GM23248 (cell line): ENCODE measurements at regions not wholly inside any gene's neighbourhood (a gene's known extent, or its start where the extent isn't known, plus 50 kb on each side); places are given as distances from the start of the nearest gene placed in this dataset.

Experiments
- DNase-seq: peaks from one replicate; pipeline ENCODE4 v3.0.0-alpha.2; 2015
- H2AFZ ChIP-seq: fragments of 200-600 bp; sonication (generic); 2 replicates; pipeline ENCODE4 v1.6.1; 2016; ENCODE audit warnings: antibody characterized with exemption
- H3F3A ChIP-seq: fragments of 200-600 bp; sonication (generic); 2 replicates; pipeline ENCODE4 v1.6.1; 2016; ENCODE audit warnings: mild to moderate bottlenecking, antibody characterized with exemption, mixed run types; ENCODE audit not compliant: insufficient read depth
- H3K27ac ChIP-seq: fragments of 200-600 bp; sonication (generic); 2 replicates; pipeline ENCODE4 v1.5.1; 2016; ENCODE audit warnings: mild to moderate bottlenecking
- H3K27me3 ChIP-seq: fragments of 200-600 bp; sonication (generic); replicated peaks from 2 replicates; pipeline ENCODE4 v1.6.1; 2016; ENCODE audit warnings: mild to moderate bottlenecking; ENCODE audit not compliant: insufficient read depth
- H3K36me3 ChIP-seq: fragments of 200-600 bp; sonication (generic); 2 replicates; pipeline ENCODE4 v1.6.1; 2016; ENCODE audit warnings: low read depth, mild to moderate bottlenecking
- H3K4me1 ChIP-seq: fragments of 200-600 bp; sonication (generic); 2 replicates; pipeline ENCODE4 v1.6.1; 2016; ENCODE audit warnings: mild to moderate bottlenecking; ENCODE audit not compliant: insufficient read depth
- H3K4me2 ChIP-seq: fragments of 200-600 bp; sonication (generic); one replicate; pipeline ENCODE4 v1.6.1; 2016; ENCODE audit warnings: mild to moderate bottlenecking; ENCODE audit not compliant: unreplicated experiment
- H3K4me3 ChIP-seq: fragments of 200-600 bp; sonication (generic); 2 replicates; pipeline ENCODE4 v1.5.1; 2016; ENCODE audit warnings: mild to moderate bottlenecking
- H3K79me2 ChIP-seq: fragments of 200-600 bp; sonication (generic); 2 replicates; pipeline ENCODE4 v1.6.1; 2016; ENCODE audit warnings: mild to moderate bottlenecking; ENCODE audit not compliant: insufficient read depth
- H3K9ac ChIP-seq: fragments of 200-600 bp; sonication (generic); 2 replicates; pipeline ENCODE4 v1.6.1; 2016; ENCODE audit warnings: mild to moderate bottlenecking
- H3K9me2 ChIP-seq: fragments of 200-600 bp; sonication (generic); 2 replicates; pipeline ENCODE4 v1.6.1; 2016; ENCODE audit warnings: mixed run types, mild to moderate bottlenecking, moderate library complexity; ENCODE audit not compliant: insufficient read depth
- H3K9me3 ChIP-seq: fragments of 200-600 bp; sonication (generic); one replicate; pipeline ENCODE4 v1.6.1; 2017; ENCODE audit warnings: low read depth
- H4K20me1 ChIP-seq: fragments of 200-600 bp; sonication (generic); 2 replicates; pipeline ENCODE4 v1.6.0; 2016; ENCODE audit not compliant: insufficient read depth
- EZH2 ChIP-seq: fragments of 200-600 bp; sonication (generic); IDR thresholded peaks from 2 replicates; pipeline ENCODE4 v1.6.1; 2018; ENCODE audit warnings: antibody characterized with exemption, mild to moderate bottlenecking; ENCODE audit not compliant: insufficient read depth, poor library complexity, severe bottlenecking
- EZH2phosphoT487 ChIP-seq: fragments of 200-600 bp; sonication (generic); IDR thresholded peaks from 2 replicates; pipeline ENCODE4 v1.6.1; 2018; ENCODE audit warnings: antibody characterized with exemption, moderate library complexity, mild to moderate bottlenecking, low read depth; ENCODE audit not compliant: insufficient read depth
- WGBS, 2 experiments: methylation state at CpG; one replicate each; pipeline ENCODE4 v1.1.6; 2015 to 2017; ENCODE audit warnings: low lambda C conversion rate in 2 of 2, low coverage in 1 of 2; ENCODE audit errors: missing lambda C conversion rate in 2 of 2; 5-methylcytosine and 5-hydroxymethylcytosine counted together
- in situ Hi-C: fragments of 300-500 bp; cut with MboI; formaldehyde crosslinking; loops from 2 replicates; pipeline ENCODE4 v1.15.0; 2020

GRCh38 chr9:89786655-89787054 lies 181.8 kb downstream of the GADD45G start:
- DNase-seq, result no peak
- no peak overlapping the region for H2AFZ ChIP-seq
- no peak overlapping the region for H3K4me2 ChIP-seq
- H3K79me2 ChIP-seq, result no peaks in the 10 kb centered on the region
- H3K9ac ChIP-seq, result no peak overlapping the region
- TF ChIP-seq EZH2 (no peak), EZH2phosphoT487 (no peak)
- no peaks in the 10 kb centered on the region for H3F3A ChIP-seq
- WGBS, 2 experiments, result 34 to 50% methylated on average over 1 of the region's 1 CpG
- no peaks in the 10 kb centered on the region; the same call in 1 of the 2 replicates for H3K27me3 ChIP-seq
- no peaks in the 10 kb centered on the region for H3K9me2 ChIP-seq
- no peaks in the 10 kb centered on the region for H4K20me1 ChIP-seq
- no peak overlapping the region for H3K27ac ChIP-seq
- in situ Hi-C loops, result no loop called here
- H3K9me3 ChIP-seq, result no peaks in the 10 kb centered on the region
- no peaks in the 10 kb centered on the region for H3K36me3 ChIP-seq
- H3K4me1 ChIP-seq, result no peaks in the 10 kb centered on the region
- H3K4me3 ChIP-seq, result no peak overlapping the region

- no peaks in the 10 kb centered on the region for H4K20me1 ChIP-seq
- no peak overlapping the region for H3K27ac ChIP-seq
- H3F3A ChIP-seq, result no peaks in the 10 kb centered on the region
- no peak overlapping the region for H3K9ac ChIP-seq
- no peaks in the 10 kb centered on the region for H3K36me3 ChIP-seq
- H3K4me1 ChIP-seq, result no peaks in the 10 kb centered on the region
- in situ Hi-C loops, result no loop called here
- DNase-seq, result no peak
- no peak overlapping the region for H3K4me2 ChIP-seq
- H2AFZ ChIP-seq, result no peak overlapping the region
- H3K27me3 ChIP-seq, result no peaks in the 10 kb centered on the region; the same call in 1 of the 2 replicates
- no peaks in the 10 kb centered on the region for H3K79me2 ChIP-seq
- H3K9me2 ChIP-seq, result no peaks in the 10 kb centered on the region
- no peak for TF ChIP-seq EZH2phosphoT487
- TF ChIP-seq EZH2, result no peak
- H3K4me3 ChIP-seq, result no peak overlapping the region
- no peaks in the 10 kb centered on the region for H3K9me3 ChIP-seq
Observed at GRCh38 chr9:89787595-89787994, 182.8 kb downstream of the GADD45G start.

- H3K4me1 ChIP-seq, result no peaks in the 10 kb centered on the region
- no peak overlapping the region for H2AFZ ChIP-seq
- no peak for TF ChIP-seq EZH2
- no peak for TF ChIP-seq EZH2phosphoT487
- H3K9ac ChIP-seq, result no peak overlapping the region
- H3K36me3 ChIP-seq, result no peaks in the 10 kb centered on the region
- no peak for DNase-seq
- H3F3A ChIP-seq, result no peaks in the 10 kb centered on the region
- in situ Hi-C loops, result no loop called here
- no peaks in the 10 kb centered on the region for H3K79me2 ChIP-seq
- H4K20me1 ChIP-seq, result no peaks in the 10 kb centered on the region
- no peak overlapping the region for H3K27ac ChIP-seq
- no peaks in the 10 kb centered on the region for H3K9me3 ChIP-seq
- H3K9me2 ChIP-seq, result no peaks in the 10 kb centered on the region
- H3K27me3 ChIP-seq, result no peaks in the 10 kb centered on the region; the same call in 1 of the 2 replicates
- H3K4me3 ChIP-seq, result no peak overlapping the region
- H3K4me2 ChIP-seq, result no peak overlapping the region
Observed at GRCh38 chr9:89788434-89788833, 183.6 kb downstream of the GADD45G start.

GRCh38 chr9:89789922-89790510 lies 185.2 kb downstream of the GADD45G start:
- H3K9me2 ChIP-seq, result no peaks in the 10 kb centered on the region
- no peak overlapping the region for H2AFZ ChIP-seq
- no peaks in the 10 kb centered on the region for H3K9me3 ChIP-seq
- TF ChIP-seq EZH2phosphoT487 (no peak), EZH2 (no peak)
- no peaks in the 10 kb centered on the region for H3K79me2 ChIP-seq
- H3K27ac ChIP-seq, result no peak overlapping the region
- no peak overlapping the region for H3K4me3 ChIP-seq
- no peaks in the 10 kb centered on the region for H4K20me1 ChIP-seq
- no peak for DNase-seq
- no peaks in the 10 kb centered on the region for H3K36me3 ChIP-seq
- no peak overlapping the region for H3K4me2 ChIP-seq
- no peaks in the 10 kb centered on the region; the same call in 1 of the 2 replicates for H3K27me3 ChIP-seq
- H3K9ac ChIP-seq, result no peak overlapping the region
- in situ Hi-C loops, result no loop called here
- no peaks in the 10 kb centered on the region for H3F3A ChIP-seq
- no peaks in the 10 kb centered on the region for H3K4me1 ChIP-seq
- WGBS, 2 experiments, result 67% methylated on average over 8 of the region's 8 CpGs

GRCh38 chr9:89790542-89791109 lies 185.8 kb downstream of the GADD45G start:
- TF ChIP-seq EZH2phosphoT487, result no peak
- no peak for TF ChIP-seq EZH2
- WGBS, 2 experiments, result 76 to 77% methylated on average over 2 of the region's 2 CpGs
- H3K27ac ChIP-seq, result no peak overlapping the region
- no peak overlapping the region for H2AFZ ChIP-seq
- H3K27me3 ChIP-seq, result no peaks in the 10 kb centered on the region; the same call in 1 of the 2 replicates
- DNase-seq, result no peak
- no peaks in the 10 kb centered on the region for H3K79me2 ChIP-seq
- H3K9ac ChIP-seq, result no peak overlapping the region
- no peaks in the 10 kb centered on the region for H3K9me3 ChIP-seq
- no peaks in the 10 kb centered on the region for H3K9me2 ChIP-seq
- H3K4me3 ChIP-seq, result no peak overlapping the region
- H3F3A ChIP-seq, result no peaks in the 10 kb centered on the region
- H3K4me1 ChIP-seq, result no peaks in the 10 kb centered on the region
- in situ Hi-C loops, result no loop called here
- H3K36me3 ChIP-seq, result no peaks in the 10 kb centered on the region
- H4K20me1 ChIP-seq, result no peaks in the 10 kb centered on the region
- H3K4me2 ChIP-seq, result no peak overlapping the region
